ENCODE measurements at regions not wholly inside any gene's neighbourhood (a gene's known extent, or its start where the extent isn't known, plus 50 kb on each side); places are given as distances from the start of the nearest gene placed in this dataset.

- ChIA-PET POLR2A (no interaction called here), CTCF (no interaction called here)
- DNase-seq (ENCODE audit: low read depth, low spot score) = no peak
- Histone ChIP-seq H3K27me3 (ENCODE audit: control insufficient read depth, insufficient read depth, low read length) (peaks cover 4% of the 10 kb centered on the region), H3K27ac (ENCODE audit: low read depth, low read length) (no peak overlapping the region), H3K9me3 (ENCODE audit: control insufficient read depth, insufficient read depth, low read length) (no peaks in the 10 kb centered on the region), H3K4me3 (ENCODE audit: low read depth, low read length) (no peak overlapping the region)
- no peak for TF ChIP-seq CTCF (IDR thresholded peaks at IDR 0.05; ENCODE audit: low read depth, low read length)
Observed at GRCh38 chr10:44036425-44036824, 348.5 kb downstream of the CXCL12 start.

GRCh38 chr10:44035474-44036197 lies 349.3 kb downstream of the CXCL12 start:
- no peak for TF ChIP-seq CTCF (IDR thresholded peaks at IDR 0.05; ENCODE audit: low read depth, low read length)
- H3K27me3 ChIP-seq (ENCODE audit: control insufficient read depth, insufficient read depth, low read length) = peaks cover 2% of the 10 kb centered on the region
- H3K4me3 ChIP-seq (ENCODE audit: low read depth, low read length) = no peak overlapping the region
- H3K27ac ChIP-seq (ENCODE audit: low read depth, low read length) = no peak overlapping the region
- POLR2A ChIA-PET = no interaction called here
- H3K9me3 ChIP-seq (ENCODE audit: control insufficient read depth, insufficient read depth, low read length) = no peaks in the 10 kb centered on the region
- CTCF ChIA-PET = no interaction called here
- DNase-seq (ENCODE audit: low read depth, low spot score) = no peak

- CTCF ChIA-PET = no interaction called here
- DNase-seq (ENCODE audit: low read depth, low spot score) = no peak
Observed at GRCh38 chr10:44034946-44035345, 350.0 kb downstream of the CXCL12 start.

GRCh38 chr10:44033008-44033407 lies 351.9 kb downstream of the CXCL12 start:
- POLR2A ChIA-PET = no interaction called here

More at GRCh38 chr10:44034946-44035345, 350.0 kb downstream of the CXCL12 start:
- Histone ChIP-seq H3K9me3 (ENCODE audit: control insufficient read depth, insufficient read depth, low read length) (no peaks in the 10 kb centered on the region), H3K4me3 (ENCODE audit: low read depth, low read length) (no peak overlapping the region), H3K27ac (ENCODE audit: low read depth, low read length) (no peak overlapping the region), H3K27me3 (ENCODE audit: control insufficient read depth, insufficient read depth, low read length) (no peaks in the 10 kb centered on the region)
- no peak for TF ChIP-seq CTCF (IDR thresholded peaks at IDR 0.05; ENCODE audit: low read depth, low read length)
- POLR2A ChIA-PET = no interaction called here

More at GRCh38 chr10:44033008-44033407, 351.9 kb downstream of the CXCL12 start:
- no peak for DNase-seq (ENCODE audit: low read depth, low spot score)
- H3K9me3 ChIP-seq (ENCODE audit: control insufficient read depth, insufficient read depth, low read length) = no peaks in the 10 kb centered on the region
- CTCF ChIA-PET = no interaction called here
- no peak overlapping the region for H3K27ac ChIP-seq (ENCODE audit: low read depth, low read length)
- TF ChIP-seq CTCF (IDR thresholded peaks at IDR 0.05; ENCODE audit: low read depth, low read length) = no peak
- H3K27me3 ChIP-seq (ENCODE audit: control insufficient read depth, insufficient read depth, low read length) = no peaks in the 10 kb centered on the region
- no peak overlapping the region for H3K4me3 ChIP-seq (ENCODE audit: low read depth, low read length)
